Neural cell (in vitro differentiated cells): ENCODE measurements at regions not wholly inside any gene's neighbourhood (a gene's known extent, or its start where the extent isn't known, plus 50 kb on each side); places are given as distances from the start of the nearest gene placed in this dataset.

Source experiments
- CTCF ChIP-seq: fragments of 450-650 bp; IDR thresholded peaks from 2 replicates; pipeline ENCODE4 v1.5.1; 2014; ENCODE audit warnings: antibody characterized with exemption, mild to moderate bottlenecking, moderate library complexity; ENCODE audit not compliant: poor library complexity, severe bottlenecking
- EP300 ChIP-seq: fragments of 450-650 bp; conservative IDR thresholded peaks from 2 replicates; pipeline ENCODE4 v1.6.1; 2014; ENCODE audit warnings: antibody characterized with exemption, mild to moderate bottlenecking, moderate library complexity; ENCODE audit not compliant: poor library complexity, severe bottlenecking
- EZH2 ChIP-seq: fragments of 200-600, 300-800 bp; shearing (Covaris generic), sonication (generic); IDR thresholded peaks from 2 replicates; pipeline ENCODE4 v1.6.1; 2014; ENCODE audit warnings: antibody characterized with exemption, low read length, borderline replicate concordance, mild to moderate bottlenecking; ENCODE audit not compliant: insufficient read depth, poor library complexity, severe bottlenecking
- POLR2AphosphoS5 ChIP-seq: IDR thresholded peaks from 2 replicates; pipeline ENCODE4 v1.6.1; 2012
- RAD21 ChIP-seq: fragments of 450-650 bp; conservative IDR thresholded peaks from 2 replicates; pipeline ENCODE4 v1.6.1; 2014; ENCODE audit warnings: antibody characterized with exemption, mild to moderate bottlenecking, moderate library complexity
- REST ChIP-seq: IDR thresholded peaks from 2 replicates; pipeline ENCODE4 v1.6.1; 2012; ENCODE audit warnings: borderline replicate concordance
- SMC3 ChIP-seq: fragments of 450-650 bp; conservative IDR thresholded peaks from 2 replicates; pipeline ENCODE4 v1.6.1; 2014; ENCODE audit warnings: antibody characterized with exemption, mild to moderate bottlenecking, moderate library complexity; ENCODE audit not compliant: poor library complexity

- TF ChIP-seq REST = no peak
- no peak for TF ChIP-seq POLR2AphosphoS5
- TF ChIP-seq RAD21 = no peak
- TF ChIP-seq CTCF = no peak
- TF ChIP-seq EP300 = no peak
- no peak for TF ChIP-seq SMC3
- no peak for TF ChIP-seq EZH2
Measured at GRCh38 chr5:73230264-73231245, 57.6 kb downstream of the TMEM174 start.
